HFFc6 (cell line): ENCODE measurements at regions not wholly inside any gene's neighbourhood (a gene's known extent, or its start where the extent isn't known, plus 50 kb on each side); places are given as distances from the start of the nearest gene placed in this dataset.

Source experiments
- DNase-seq: peaks from one replicate; pipeline ENCODE4 v3.0.0-alpha.2; 2018
- H3K27ac Mint-ChIP-seq: 2 replicates; pipeline ENCODE4 v1.8.0; 2020; ENCODE audit warnings: mild to moderate bottlenecking, mixed read lengths
- H3K27me3 Mint-ChIP-seq: 2 replicates; pipeline ENCODE4 v1.8.0; 2021; ENCODE audit warnings: mild to moderate bottlenecking, moderate library complexity, mixed read lengths; ENCODE audit not compliant: insufficient read depth
- H3K36me3 Mint-ChIP-seq: 2 replicates; pipeline ENCODE4 v1.8.0; 2021; ENCODE audit warnings: low read depth, mixed read lengths
- H3K4me1 Mint-ChIP-seq: 2 replicates; pipeline ENCODE4 v1.8.0; 2020; ENCODE audit warnings: low read depth, mixed read lengths
- H3K4me3 Mint-ChIP-seq: 2 replicates; pipeline ENCODE4 v1.8.0; 2020; ENCODE audit warnings: mild to moderate bottlenecking, moderate library complexity, mixed read lengths
- H3K9me3 Mint-ChIP-seq: 2 replicates; pipeline ENCODE4 v1.8.0; 2020; ENCODE audit warnings: mild to moderate bottlenecking, mixed read lengths
- CTCF ChIP-seq: fragments of 200-600 bp; sonication (generic); IDR thresholded peaks from 2 replicates; pipeline ENCODE4 v1.5.0; 2021; ENCODE audit warnings: antibody characterized with exemption, mild to moderate bottlenecking

- H3K36me3 Mint-ChIP-seq = peaks cover 8% of the 10 kb centered on the region; the same call in 1 of the 2 replicates
- no peak; the same call in 1 of the 2 replicates for TF ChIP-seq CTCF
- peak overlapping the region; percentile 33 for H3K4me3 Mint-ChIP-seq
- no peaks in the 10 kb centered on the region; the same call in 1 of the 2 replicates for H3K9me3 Mint-ChIP-seq
- peaks cover 34% of the 10 kb centered on the region for H3K4me1 Mint-ChIP-seq
- H3K27ac Mint-ChIP-seq = peak overlapping the region; percentile 86
- H3K27me3 Mint-ChIP-seq = no peaks in the 10 kb centered on the region
- DNase-seq = peak; percentile 87
These were observed 226.7 kb downstream of the RFC3 start for GRCh38 chr13:34044660-34045080.

GRCh38 chr13:34046457-34046856 is 228.5 kb downstream of the RFC3 start:
- H3K4me3 Mint-ChIP-seq = no peak overlapping the region
- H3K27ac Mint-ChIP-seq = no peak overlapping the region
- H3K36me3 Mint-ChIP-seq = peaks cover 8% of the 10 kb centered on the region; the same call in 1 of the 2 replicates
- peaks cover 4% of the 10 kb centered on the region for H3K9me3 Mint-ChIP-seq
- TF ChIP-seq CTCF = no peak
- no peak for DNase-seq
- no peaks in the 10 kb centered on the region for H3K27me3 Mint-ChIP-seq
- peaks cover 31% of the 10 kb centered on the region for H3K4me1 Mint-ChIP-seq

- DNase-seq = no peak
- no peak overlapping the region for H3K4me3 Mint-ChIP-seq
- H3K27me3 Mint-ChIP-seq = peaks cover 1% of the 10 kb centered on the region; the same call in 1 of the 2 replicates
- no peak for TF ChIP-seq CTCF
- H3K9me3 Mint-ChIP-seq = peaks cover 21% of the 10 kb centered on the region
- H3K27ac Mint-ChIP-seq = no peak overlapping the region
- H3K4me1 Mint-ChIP-seq = peaks cover 20% of the 10 kb centered on the region
- H3K36me3 Mint-ChIP-seq = peaks cover 13% of the 10 kb centered on the region; the same call in 1 of the 2 replicates
These were observed 230.7 kb downstream of the RFC3 start for GRCh38 chr13:34048652-34049051.

- H3K4me1 Mint-ChIP-seq = peaks cover 9% of the 10 kb centered on the region
- H3K27ac Mint-ChIP-seq = no peak overlapping the region
- peaks cover 11% of the 10 kb centered on the region; the same call in 1 of the 2 replicates for H3K36me3 Mint-ChIP-seq
- peaks cover 16% of the 10 kb centered on the region for H3K9me3 Mint-ChIP-seq
- H3K27me3 Mint-ChIP-seq = peaks cover 4% of the 10 kb centered on the region
- DNase-seq = no peak
- TF ChIP-seq CTCF = no peak
- H3K4me3 Mint-ChIP-seq = no peak overlapping the region
These were observed 238.8 kb downstream of the RFC3 start for GRCh38 chr13:34056733-34057258.

GRCh38 chr13:34064456-34065205 is 246.7 kb downstream of the RFC3 start:
- TF ChIP-seq CTCF = no peak
- Mint-ChIP-seq H3K4me1 (peaks cover 7% of the 10 kb centered on the region), H3K36me3 (no peaks in the 10 kb centered on the region), H3K27ac (no peak overlapping the region), H3K27me3 (peaks cover 4% of the 10 kb centered on the region; the same call in 1 of the 2 replicates), H3K4me3 (no peak overlapping the region), H3K9me3 (no peaks in the 10 kb centered on the region)
- DNase-seq = no peak
